HG03469 (cell line): ENCODE measurements at regions not wholly inside any gene's neighbourhood (a gene's known extent, or its start where the extent isn't known, plus 50 kb on each side); places are given as distances from the start of the nearest gene placed in this dataset.
"Not testable (repeated sequence)": the region's sequence is repeated elsewhere in the genome, so short reads cannot be mapped to it uniquely, and the experiment has no call there.

Experiments used
- ATAC-seq: cut with Tn5 transposase; IDR thresholded peaks from one replicate; pipeline ENCODE4 v1.9.1; 2021; ENCODE audit warnings: mild to moderate bottlenecking, moderate library complexity, moderate number of reproducible peaks; ENCODE audit not compliant: unreplicated experiment

DNA sequence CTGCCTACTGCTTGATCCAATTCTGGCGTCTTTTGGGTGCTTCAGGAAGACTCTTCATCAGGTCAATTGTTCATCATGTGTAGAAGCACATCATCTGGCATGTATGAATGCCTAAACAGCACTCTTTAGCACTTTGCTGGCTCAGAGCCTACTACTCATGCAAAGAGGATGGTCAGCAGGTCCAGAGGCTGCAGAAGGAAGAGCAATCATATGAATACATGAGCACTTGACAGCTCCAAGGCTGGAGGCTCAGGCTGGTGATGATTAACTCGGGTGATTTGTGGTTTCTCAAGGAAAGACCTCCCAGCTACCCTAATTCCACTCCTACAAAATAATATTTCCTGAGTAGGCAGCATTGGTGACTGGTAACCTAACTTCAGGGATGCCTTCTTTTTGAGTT, 103.8 kb upstream of the CXCL13 start:
- no peak for ATAC-seq

DNA sequence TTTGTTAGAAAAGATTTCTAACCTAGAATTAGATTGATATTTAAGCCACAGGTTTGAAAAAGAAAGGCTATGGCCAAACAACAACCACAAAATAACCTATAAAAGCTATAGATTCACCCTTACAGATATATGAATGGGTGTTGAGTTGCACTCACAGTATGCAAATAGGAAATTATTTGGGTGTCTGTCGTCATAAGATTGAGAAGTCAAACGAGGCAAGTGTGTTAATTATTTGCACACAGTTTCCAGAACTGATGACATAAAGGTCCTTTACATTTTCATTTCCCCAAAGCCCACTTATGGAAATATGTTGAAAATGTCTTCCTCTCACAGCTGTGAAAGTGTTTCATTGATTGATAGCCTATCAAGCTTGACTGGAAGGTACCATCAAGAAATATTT, 101.2 kb upstream of the CXCL13 start:
- no peak for ATAC-seq

DNA sequence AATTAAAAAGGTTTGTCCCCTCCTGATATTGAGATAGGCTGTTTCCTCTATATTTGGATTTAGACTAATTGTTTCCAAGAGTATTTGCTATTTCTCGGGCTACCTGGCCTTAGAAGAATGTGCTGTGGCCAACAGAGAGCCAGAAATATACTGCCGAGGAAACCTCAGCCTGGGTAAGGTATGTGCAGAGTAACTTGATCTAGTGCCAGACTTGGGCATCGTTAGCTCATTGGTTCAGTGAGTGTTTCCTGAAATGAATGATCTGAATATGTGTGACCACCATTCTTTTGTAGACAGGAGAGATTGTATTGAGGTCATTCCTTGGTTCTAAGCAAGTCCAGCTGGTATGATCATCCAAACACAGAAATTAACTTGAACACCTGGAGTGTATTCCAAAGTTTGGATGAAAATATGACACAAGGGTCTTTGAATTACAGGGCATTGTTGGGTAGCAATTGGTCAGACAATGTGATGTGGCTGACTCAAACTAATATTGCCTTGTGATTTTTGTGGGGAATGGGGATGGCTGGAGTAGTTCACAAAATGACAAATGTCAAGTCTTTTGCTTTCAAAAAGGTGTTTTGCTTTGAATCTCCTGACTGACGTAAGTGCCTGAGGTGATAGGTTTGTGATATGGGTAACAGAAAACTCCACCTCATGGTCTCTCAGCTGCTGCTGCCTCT, 100.2 kb upstream of the CXCL13 start:
- no peak for ATAC-seq

DNA sequence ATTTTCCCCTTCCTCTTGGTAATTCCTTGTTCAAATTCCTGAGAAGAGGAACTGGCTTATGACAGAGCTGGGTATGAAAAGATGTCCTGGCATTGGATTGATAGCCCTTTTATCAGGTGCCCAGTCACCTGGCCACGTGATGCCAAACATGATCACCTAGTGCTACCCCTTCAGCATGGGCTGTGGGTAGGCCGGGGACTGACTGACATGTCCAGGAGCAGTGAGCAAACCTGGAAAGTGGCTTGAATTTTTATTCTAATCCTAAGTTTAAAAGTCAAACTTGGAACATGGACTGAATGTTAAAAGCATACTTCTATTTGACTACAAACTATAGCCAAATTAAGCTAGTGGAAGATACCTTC, 99.7 kb upstream of the CXCL13 start:
- no peak for ATAC-seq

DNA sequence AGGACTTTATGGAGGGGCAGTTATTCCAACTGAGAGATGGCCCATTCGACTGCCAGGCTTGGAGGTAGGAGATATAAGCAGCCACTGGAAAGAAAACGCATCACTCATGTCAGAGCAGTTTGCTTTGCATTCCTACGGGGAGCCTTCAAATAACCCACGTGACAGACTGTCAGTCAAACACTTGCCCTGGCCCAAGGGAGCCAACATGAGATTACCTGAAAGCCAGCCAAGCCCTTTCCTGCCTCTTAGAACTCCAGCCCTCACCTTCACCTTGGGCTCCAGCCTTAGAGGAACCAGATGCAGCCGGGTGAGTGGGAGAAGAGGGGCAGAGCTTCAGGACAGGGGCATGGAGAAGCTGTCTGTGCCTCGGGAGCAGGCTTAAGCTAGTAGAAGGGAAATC, 95.3 kb upstream of the CXCL13 start:
- no peak for ATAC-seq

DNA sequence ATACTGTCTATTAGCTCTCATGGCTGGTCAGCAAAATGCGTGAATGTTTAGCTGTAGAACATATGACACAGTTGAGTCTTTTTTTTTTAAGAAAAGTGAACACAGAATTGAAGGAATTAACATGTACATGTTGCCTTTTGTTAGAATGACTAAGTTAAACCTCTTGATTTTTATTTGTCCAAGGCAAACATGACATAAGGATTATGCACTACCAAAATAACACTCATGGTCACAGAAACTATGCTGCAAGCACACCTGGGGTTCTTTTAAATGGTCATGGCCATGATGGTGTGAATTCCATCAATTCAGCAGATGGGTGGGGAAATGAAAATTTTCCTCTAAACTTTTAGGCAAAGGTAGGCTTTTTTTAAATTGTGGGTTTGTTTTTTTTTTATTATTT, 80.1 kb upstream of the CXCL13 start:
- ATAC-seq = no peak

DNA sequence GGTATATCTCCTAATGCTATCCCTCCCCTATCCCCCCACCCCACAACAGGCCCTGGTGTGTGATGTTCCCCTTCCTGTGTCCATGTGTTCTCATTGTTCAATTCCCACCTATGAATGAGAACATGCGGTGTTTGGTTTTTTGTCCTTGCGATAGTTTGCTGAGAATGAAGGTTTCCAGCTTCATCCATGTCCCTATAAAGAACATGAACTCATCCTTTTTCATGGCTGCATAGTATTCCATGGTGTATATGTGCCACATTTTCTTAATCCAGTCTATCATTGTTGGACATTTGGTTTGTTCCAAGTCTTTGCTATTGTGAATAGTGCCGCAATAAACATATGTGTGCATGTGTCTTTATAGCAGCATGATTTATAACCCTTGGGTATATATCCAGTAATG, 77.7 kb upstream of the CXCL13 start:
- not testable (repeated sequence) for ATAC-seq

DNA sequence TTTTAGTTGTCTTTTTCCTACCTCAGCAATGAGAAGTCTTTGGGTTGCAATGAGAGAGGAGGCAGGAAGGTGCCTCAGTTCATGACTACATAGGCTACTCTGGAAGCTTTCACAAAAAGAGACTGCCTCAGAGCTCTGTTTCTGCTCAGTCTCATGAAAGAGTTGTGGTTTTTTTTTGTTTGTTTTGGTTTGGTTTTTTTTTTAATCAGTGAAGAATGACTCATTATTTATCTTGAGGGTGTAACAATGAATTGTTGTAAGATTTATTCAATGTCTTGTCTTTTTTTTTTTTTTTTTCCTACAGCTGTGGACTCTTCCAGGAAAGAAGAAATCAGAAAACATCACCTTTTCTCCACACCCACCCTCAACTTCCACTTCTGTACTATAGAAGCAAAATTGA, 67.5 kb upstream of the CXCL13 start:
- no peak for ATAC-seq

DNA sequence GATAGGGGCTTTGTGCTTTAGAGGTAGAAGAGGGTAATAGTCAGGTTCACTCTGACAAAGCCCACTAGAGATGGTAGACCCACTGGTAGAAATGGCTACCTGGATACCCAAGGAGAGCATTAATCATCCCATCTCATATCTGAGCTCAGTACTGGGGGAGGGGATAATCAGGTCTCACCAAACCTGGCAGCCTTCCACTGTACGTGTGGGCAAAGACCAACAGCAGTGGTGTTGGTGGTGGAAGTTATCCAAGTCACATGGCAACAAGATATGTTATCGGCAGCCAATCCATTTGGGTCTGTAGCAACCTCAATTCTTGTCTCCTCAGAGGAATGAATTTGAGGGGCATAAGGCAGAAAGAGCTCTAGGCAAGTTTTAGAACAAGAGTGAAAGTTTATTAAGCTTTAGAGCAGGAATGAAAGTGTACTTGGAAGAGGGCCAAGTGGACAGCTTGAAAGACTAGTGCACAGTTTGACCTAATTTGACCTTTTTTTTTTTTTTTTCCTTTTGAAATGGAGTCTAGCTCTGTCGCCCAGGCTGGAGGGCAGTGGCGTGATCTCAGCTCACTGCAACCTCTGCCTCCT, 67.0 kb upstream of the CXCL13 start:
- no peak for ATAC-seq
